Sigmoid colon (tissue), 4 donors: ENCODE measurements at regions not wholly inside any gene's neighbourhood (a gene's known extent, or its start where the extent isn't known, plus 50 kb on each side); places are given as distances from the start of the nearest gene placed in this dataset.

Experiments used
- EP300 ChIP-seq, 4 donors: sonication (generic); formaldehyde crosslinking; IDR thresholded peaks; one replicate each; pipeline ENCODE4 v1.6.1; 2017; ENCODE audit warnings: antibody characterized with exemption in 4 of 4
- POLR2AphosphoS5 ChIP-seq, 4 donors: sonication (generic); formaldehyde crosslinking; IDR thresholded peaks; one replicate each; pipeline ENCODE4 v1.6.1; 2017; ENCODE audit warnings: antibody characterized with exemption in 4 of 4
- TF ChIP-seq, protein P1 (sequence below), 4 experiments: fragments of 450-650 bp in 3 of 4; fragments of 200-600 bp in 1 of 4; IDR thresholded peaks; one replicate each; pipeline ENCODE4 v1.5.1; 2016 to 2019; ENCODE audit warnings: antibody characterized with exemption in 4 of 4, mild to moderate bottlenecking in 3 of 4, moderate library complexity in 2 of 4

DNA sequence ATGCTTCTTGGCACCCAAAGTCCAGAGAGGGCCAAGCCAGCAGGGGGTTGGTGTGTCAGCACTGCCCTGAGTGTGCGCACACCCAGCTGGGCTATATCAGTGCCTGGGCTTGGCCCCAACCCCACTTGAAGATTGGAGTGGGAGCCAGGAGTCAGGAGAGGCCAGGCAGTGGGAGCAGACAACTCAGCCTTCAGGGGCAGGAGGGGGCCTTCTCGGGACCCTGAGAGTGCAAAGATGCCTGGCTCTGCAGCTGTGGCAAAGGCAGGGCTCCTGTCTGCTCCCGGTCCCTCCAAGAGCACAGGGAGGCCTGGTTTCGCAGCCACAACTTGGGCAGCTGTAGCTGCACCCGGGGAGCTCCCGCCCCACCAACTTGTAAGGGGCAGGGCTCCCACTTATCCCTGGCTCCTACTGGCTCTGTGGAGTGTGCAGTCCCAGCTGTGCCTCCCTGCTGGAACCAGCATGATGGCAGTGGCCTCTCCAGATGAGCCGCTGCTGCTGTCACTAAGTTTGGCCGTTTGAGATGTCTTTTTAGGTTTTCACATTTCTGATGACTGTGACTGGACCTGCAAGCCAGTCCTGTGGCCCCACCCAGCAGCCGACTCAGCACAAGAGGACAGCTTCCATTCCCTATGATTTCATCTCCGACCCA, 148.8 kb upstream of the HS6ST1 start:
- TF ChIP-seq POLR2AphosphoS5 (IDR thresholded peaks at IDR 0.05) (no peak), EP300 (IDR thresholded peaks at IDR 0.05) (no peak)
- TF ChIP-seq, protein P1, sequence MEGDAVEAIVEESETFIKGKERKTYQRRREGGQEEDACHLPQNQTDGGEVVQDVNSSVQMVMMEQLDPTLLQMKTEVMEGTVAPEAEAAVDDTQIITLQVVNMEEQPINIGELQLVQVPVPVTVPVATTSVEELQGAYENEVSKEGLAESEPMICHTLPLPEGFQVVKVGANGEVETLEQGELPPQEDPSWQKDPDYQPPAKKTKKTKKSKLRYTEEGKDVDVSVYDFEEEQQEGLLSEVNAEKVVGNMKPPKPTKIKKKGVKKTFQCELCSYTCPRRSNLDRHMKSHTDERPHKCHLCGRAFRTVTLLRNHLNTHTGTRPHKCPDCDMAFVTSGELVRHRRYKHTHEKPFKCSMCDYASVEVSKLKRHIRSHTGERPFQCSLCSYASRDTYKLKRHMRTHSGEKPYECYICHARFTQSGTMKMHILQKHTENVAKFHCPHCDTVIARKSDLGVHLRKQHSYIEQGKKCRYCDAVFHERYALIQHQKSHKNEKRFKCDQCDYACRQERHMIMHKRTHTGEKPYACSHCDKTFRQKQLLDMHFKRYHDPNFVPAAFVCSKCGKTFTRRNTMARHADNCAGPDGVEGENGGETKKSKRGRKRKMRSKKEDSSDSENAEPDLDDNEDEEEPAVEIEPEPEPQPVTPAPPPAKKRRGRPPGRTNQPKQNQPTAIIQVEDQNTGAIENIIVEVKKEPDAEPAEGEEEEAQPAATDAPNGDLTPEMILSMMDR (IDR thresholded peaks at IDR 0.05) = no peak
